HEK293 (cell line): ENCODE measurements at regions not wholly inside any gene's neighbourhood (a gene's known extent, or its start where the extent isn't known, plus 50 kb on each side); places are given as distances from the start of the nearest gene placed in this dataset.

Experiments used
- BCL11A ChIP-seq: fragments of 450-650 bp; formaldehyde crosslinking; IDR thresholded peaks from 2 replicates; pipeline ENCODE4 v1.5.1; 2016; ENCODE audit warnings: low read depth, missing biosample characterization, missing genetic modification characterization
- SP2 ChIP-seq: fragments of 450-650 bp; formaldehyde crosslinking; IDR thresholded peaks from 2 replicates; pipeline ENCODE4 v1.5.1; 2016; ENCODE audit warnings: missing biosample characterization, missing genetic modification characterization
- ZBTB11 ChIP-seq: fragments of 450-650 bp; formaldehyde crosslinking; conservative IDR thresholded peaks from 2 replicates; pipeline ENCODE4 v1.5.1; 2016; ENCODE audit warnings: low read depth, missing biosample characterization, missing genetic modification characterization
- ZNF138 ChIP-seq: fragments of 450-650 bp; formaldehyde crosslinking; IDR thresholded peaks from 2 replicates; pipeline ENCODE4 v1.5.1; 2016; ENCODE audit warnings: missing biosample characterization, missing genetic modification characterization, borderline replicate concordance
- ZNF175 ChIP-seq: fragments of 450-650 bp; formaldehyde crosslinking; IDR thresholded peaks from 2 replicates; pipeline ENCODE4 v1.5.1; 2016; ENCODE audit warnings: missing biosample characterization, missing genetic modification characterization
- ZNF19 ChIP-seq: fragments of 450-650 bp; formaldehyde crosslinking; IDR thresholded peaks from 2 replicates; pipeline ENCODE4; 2016; ENCODE audit warnings: missing biosample characterization, missing genetic modification characterization, low read depth
- ZNF274 ChIP-seq, 2 experiments: fragments of 200-500 bp in 1 of 2; fragments of 450-650 bp in 1 of 2; sonication (Bioruptor generic) in 1 of 2; formaldehyde crosslinking in 1 of 2; IDR thresholded peaks; 2 replicates each; pipeline versions ENCODE4 v1.5.1 to v1.6.1; 2014 to 2016; ENCODE audit warnings: borderline replicate concordance in 1 of 2, inconsistent platforms in 1 of 2, low read length in 1 of 2, missing biosample characterization in 1 of 2, missing genetic modification characterization in 1 of 2
- ZNF426 ChIP-seq: fragments of 450-650 bp; formaldehyde crosslinking; IDR thresholded peaks from 2 replicates; pipeline ENCODE4 v1.5.1; 2017; ENCODE audit warnings: missing biosample characterization, missing genetic modification characterization, mild to moderate bottlenecking, inconsistent platforms, moderate library complexity
- ZNF610 ChIP-seq: fragments of 450-650 bp; formaldehyde crosslinking; IDR thresholded peaks from 2 replicates; pipeline ENCODE4 v1.5.1; 2016; ENCODE audit warnings: missing biosample characterization, missing genetic modification characterization, borderline replicate concordance
- ZNF76 ChIP-seq: fragments of 450-650 bp; formaldehyde crosslinking; IDR thresholded peaks from 2 replicates; pipeline ENCODE4; 2016; ENCODE audit warnings: low read depth, missing biosample characterization, missing genetic modification characterization, borderline replicate concordance
- TF ChIP-seq, protein P1 (sequence below): fragments of 450-650 bp; formaldehyde crosslinking; IDR thresholded peaks from 2 replicates; pipeline ENCODE4 v1.5.1; 2016; ENCODE audit warnings: missing biosample characterization, missing genetic modification characterization
- TF ChIP-seq, protein P2 (sequence below): fragments of 450-650 bp; formaldehyde crosslinking; IDR thresholded peaks from 2 replicates; pipeline ENCODE4 v1.5.1; 2017; ENCODE audit warnings: missing biosample characterization, missing genetic modification characterization
- TF ChIP-seq, protein P3 (sequence below): fragments of 450-650 bp; formaldehyde crosslinking; IDR thresholded peaks from 2 replicates; pipeline ENCODE4 v1.5.1; 2016; ENCODE audit warnings: missing biosample characterization, missing genetic modification characterization
- TF ChIP-seq, protein P4 (sequence below): IDR thresholded peaks from 2 replicates; pipeline ENCODE4 v1.6.1; 2011; ENCODE audit warnings: mild to moderate bottlenecking, low read depth, low read length, borderline replicate concordance

DNA sequence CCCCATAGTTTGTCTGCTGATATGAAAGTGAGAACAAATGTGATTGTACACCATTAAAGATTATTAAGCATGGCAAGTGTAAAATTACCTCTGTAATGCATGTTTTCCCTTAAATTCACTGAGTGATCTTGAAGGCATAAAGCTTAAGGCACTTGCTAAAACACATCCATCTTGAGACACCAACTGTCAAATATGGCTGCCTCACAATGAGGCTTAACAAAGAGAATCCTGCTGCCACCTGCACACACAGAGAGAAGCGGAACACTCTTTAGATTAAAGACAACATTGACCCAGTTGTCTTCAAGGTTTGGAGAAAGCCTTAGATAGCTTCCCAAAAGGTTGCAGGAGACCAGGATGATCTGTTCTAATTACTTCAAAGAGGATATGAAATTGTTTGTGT, 803.6 kb upstream of the GYPC start:
- TF ChIP-seq, protein P1, sequence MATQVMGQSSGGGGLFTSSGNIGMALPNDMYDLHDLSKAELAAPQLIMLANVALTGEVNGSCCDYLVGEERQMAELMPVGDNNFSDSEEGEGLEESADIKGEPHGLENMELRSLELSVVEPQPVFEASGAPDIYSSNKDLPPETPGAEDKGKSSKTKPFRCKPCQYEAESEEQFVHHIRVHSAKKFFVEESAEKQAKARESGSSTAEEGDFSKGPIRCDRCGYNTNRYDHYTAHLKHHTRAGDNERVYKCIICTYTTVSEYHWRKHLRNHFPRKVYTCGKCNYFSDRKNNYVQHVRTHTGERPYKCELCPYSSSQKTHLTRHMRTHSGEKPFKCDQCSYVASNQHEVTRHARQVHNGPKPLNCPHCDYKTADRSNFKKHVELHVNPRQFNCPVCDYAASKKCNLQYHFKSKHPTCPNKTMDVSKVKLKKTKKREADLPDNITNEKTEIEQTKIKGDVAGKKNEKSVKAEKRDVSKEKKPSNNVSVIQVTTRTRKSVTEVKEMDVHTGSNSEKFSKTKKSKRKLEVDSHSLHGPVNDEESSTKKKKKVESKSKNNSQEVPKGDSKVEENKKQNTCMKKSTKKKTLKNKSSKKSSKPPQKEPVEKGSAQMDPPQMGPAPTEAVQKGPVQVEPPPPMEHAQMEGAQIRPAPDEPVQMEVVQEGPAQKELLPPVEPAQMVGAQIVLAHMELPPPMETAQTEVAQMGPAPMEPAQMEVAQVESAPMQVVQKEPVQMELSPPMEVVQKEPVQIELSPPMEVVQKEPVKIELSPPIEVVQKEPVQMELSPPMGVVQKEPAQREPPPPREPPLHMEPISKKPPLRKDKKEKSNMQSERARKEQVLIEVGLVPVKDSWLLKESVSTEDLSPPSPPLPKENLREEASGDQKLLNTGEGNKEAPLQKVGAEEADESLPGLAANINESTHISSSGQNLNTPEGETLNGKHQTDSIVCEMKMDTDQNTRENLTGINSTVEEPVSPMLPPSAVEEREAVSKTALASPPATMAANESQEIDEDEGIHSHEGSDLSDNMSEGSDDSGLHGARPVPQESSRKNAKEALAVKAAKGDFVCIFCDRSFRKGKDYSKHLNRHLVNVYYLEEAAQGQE (tag by site-specific recombination) = no peak
- TF ChIP-seq ZNF138 (tag by site-specific recombination) (no peak), BCL11A (tag by site-specific recombination) (no peak), ZNF76 (no peak), ZNF426 (tag by site-specific recombination) (no peak), ZBTB11 (no peak), ZNF175 (tag by site-specific recombination) (no peak), SP2 (tag by site-specific recombination) (no peak), ZNF610 (tag by site-specific recombination) (no peak), ZNF19 (no peak), ZNF274 (IDR thresholded peaks at IDR 0.05; ENCODE audit: low read length) (no peak), ZNF274 (tag by site-specific recombination; IDR thresholded peaks at IDR 0.05; ENCODE audit: borderline replicate concordance) (no peak)
- TF ChIP-seq, protein P2, sequence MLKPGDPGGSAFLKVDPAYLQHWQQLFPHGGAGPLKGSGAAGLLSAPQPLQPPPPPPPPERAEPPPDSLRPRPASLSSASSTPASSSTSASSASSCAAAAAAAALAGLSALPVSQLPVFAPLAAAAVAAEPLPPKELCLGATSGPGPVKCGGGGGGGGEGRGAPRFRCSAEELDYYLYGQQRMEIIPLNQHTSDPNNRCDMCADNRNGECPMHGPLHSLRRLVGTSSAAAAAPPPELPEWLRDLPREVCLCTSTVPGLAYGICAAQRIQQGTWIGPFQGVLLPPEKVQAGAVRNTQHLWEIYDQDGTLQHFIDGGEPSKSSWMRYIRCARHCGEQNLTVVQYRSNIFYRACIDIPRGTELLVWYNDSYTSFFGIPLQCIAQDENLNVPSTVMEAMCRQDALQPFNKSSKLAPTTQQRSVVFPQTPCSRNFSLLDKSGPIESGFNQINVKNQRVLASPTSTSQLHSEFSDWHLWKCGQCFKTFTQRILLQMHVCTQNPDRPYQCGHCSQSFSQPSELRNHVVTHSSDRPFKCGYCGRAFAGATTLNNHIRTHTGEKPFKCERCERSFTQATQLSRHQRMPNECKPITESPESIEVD (tag by site-specific recombination) = no peak
- TF ChIP-seq, protein P3, sequence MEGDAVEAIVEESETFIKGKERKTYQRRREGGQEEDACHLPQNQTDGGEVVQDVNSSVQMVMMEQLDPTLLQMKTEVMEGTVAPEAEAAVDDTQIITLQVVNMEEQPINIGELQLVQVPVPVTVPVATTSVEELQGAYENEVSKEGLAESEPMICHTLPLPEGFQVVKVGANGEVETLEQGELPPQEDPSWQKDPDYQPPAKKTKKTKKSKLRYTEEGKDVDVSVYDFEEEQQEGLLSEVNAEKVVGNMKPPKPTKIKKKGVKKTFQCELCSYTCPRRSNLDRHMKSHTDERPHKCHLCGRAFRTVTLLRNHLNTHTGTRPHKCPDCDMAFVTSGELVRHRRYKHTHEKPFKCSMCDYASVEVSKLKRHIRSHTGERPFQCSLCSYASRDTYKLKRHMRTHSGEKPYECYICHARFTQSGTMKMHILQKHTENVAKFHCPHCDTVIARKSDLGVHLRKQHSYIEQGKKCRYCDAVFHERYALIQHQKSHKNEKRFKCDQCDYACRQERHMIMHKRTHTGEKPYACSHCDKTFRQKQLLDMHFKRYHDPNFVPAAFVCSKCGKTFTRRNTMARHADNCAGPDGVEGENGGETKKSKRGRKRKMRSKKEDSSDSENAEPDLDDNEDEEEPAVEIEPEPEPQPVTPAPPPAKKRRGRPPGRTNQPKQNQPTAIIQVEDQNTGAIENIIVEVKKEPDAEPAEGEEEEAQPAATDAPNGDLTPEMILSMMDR (tag by site-specific recombination) = no peak
- TF ChIP-seq, protein P4, sequence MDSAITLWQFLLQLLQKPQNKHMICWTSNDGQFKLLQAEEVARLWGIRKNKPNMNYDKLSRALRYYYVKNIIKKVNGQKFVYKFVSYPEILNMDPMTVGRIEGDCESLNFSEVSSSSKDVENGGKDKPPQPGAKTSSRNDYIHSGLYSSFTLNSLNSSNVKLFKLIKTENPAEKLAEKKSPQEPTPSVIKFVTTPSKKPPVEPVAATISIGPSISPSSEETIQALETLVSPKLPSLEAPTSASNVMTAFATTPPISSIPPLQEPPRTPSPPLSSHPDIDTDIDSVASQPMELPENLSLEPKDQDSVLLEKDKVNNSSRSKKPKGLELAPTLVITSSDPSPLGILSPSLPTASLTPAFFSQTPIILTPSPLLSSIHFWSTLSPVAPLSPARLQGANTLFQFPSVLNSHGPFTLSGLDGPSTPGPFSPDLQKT = no peak
